HFF-Myc (cell line): ENCODE measurements at regions not wholly inside any gene's neighbourhood (a gene's known extent, or its start where the extent isn't known, plus 50 kb on each side); places are given as distances from the start of the nearest gene placed in this dataset.
"Not testable (repeated sequence)": the region's sequence is repeated elsewhere in the genome, so short reads cannot be mapped to it uniquely, and the experiment has no call there.

Experiments
- DNase-seq: peaks from one replicate; pipeline ENCODE4 v3.0.0-alpha.2; 2011; ENCODE audit warnings: low read depth; ENCODE audit errors: extremely low read depth
- H3K4me3 ChIP-seq: replicated peaks from 2 replicates; pipeline ENCODE4 v1.5.1; 2011; ENCODE audit warnings: low read depth, mild to moderate bottlenecking, control low read depth, low read length
- TF ChIP-seq, protein P1 (sequence below): IDR thresholded peaks from 2 replicates; pipeline ENCODE4 v1.5.1; 2012; ENCODE audit warnings: mild to moderate bottlenecking, low read depth, low read length, control low read depth; ENCODE audit errors: missing control alignments

DNA sequence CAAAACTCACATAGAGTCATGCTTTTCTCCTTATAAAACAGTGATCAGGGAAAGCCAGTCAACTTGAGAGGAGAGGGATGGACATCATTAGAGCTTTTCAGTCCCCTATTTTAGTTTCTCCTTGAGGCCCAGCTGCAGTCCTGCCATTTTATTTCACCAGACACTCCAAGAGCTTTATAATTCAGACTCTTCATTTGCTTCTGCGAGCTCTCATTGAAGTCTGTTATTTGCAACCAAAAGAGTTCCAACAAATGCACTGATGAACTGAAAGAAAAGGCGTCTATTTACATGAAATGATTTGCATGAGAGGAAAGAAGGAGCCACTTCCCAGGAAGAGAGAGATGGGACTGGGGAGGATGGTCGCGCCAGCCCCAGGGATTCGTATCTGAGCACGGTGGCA, 86.8 kb downstream of the NDUFA12 start:
- H3K4me3 ChIP-seq: no peak overlapping the region
- TF ChIP-seq, protein P1, sequence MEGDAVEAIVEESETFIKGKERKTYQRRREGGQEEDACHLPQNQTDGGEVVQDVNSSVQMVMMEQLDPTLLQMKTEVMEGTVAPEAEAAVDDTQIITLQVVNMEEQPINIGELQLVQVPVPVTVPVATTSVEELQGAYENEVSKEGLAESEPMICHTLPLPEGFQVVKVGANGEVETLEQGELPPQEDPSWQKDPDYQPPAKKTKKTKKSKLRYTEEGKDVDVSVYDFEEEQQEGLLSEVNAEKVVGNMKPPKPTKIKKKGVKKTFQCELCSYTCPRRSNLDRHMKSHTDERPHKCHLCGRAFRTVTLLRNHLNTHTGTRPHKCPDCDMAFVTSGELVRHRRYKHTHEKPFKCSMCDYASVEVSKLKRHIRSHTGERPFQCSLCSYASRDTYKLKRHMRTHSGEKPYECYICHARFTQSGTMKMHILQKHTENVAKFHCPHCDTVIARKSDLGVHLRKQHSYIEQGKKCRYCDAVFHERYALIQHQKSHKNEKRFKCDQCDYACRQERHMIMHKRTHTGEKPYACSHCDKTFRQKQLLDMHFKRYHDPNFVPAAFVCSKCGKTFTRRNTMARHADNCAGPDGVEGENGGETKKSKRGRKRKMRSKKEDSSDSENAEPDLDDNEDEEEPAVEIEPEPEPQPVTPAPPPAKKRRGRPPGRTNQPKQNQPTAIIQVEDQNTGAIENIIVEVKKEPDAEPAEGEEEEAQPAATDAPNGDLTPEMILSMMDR: no peak
- no peak for DNase-seq

GRCh38 chr12:94909663-94910062, 93.8 kb downstream of the NDUFA12 start:
- TF ChIP-seq, protein P1: no peak
- DNase-seq: no peak
- no peak overlapping the region for H3K4me3 ChIP-seq

DNA sequence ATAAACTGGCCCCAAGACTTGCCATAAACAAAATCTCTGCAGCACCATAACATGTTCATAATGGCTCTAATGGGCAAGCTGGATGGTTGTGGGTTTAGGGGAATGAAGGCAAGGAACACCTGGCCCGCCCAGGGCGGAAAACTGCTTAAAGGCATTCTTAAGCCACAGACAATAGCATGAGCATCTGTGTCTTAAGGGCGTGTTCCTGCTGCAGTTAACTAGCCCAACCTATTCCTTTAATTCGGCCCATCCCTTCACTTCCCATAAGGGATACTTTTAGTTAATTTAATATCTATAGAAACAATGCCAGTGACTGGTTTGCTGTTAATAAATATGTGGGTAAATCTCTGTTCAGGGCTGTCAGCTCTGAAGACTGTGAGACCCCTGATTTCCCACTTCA, 97.7 kb downstream of the NDUFA12 start:
- H3K4me3 ChIP-seq, DNase-seq: not testable (repeated sequence)

DNA sequence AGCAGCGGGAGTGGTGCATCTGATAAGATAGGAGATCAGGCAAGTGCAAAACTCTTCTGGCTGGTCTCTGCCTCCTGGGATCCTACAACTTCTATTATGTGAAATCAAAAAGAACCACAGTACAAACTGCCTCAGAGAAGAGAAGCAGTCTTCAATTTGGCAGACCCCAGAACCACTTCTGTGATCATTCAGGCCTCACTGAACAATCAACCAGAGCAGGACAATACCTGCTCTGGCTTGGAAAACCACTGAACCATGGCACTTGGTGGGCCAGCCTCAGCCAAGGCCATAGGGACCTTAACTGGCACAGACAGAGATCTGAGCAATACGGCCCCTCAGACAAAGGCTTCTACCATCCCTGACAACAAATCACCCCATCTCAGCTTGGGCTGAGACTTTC, 103.0 kb downstream of the NDUFA12 start:
- DNase-seq: no peak
- no peak overlapping the region for H3K4me3 ChIP-seq
- TF ChIP-seq, protein P1: no peak

DNA sequence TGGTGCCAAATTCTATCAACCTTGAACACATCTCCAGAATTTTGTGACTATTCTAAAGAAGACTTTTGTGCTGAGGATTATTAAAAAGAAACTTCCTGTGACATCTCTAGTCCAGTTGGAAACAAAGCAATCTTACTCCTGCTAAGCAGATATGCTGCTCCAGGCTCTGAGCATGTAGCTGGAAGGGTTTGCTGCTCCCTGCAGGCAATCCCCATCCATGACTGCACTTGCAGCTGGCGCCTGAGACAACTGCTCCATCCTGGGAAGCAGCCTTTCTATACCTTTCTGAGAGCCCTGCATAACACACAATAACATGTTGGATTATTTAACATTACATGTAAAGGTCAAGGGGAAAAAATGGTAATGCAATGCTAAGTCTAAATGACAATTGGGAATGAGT, 105.1 kb downstream of the NDUFA12 start:
- no peak for DNase-seq
- TF ChIP-seq, protein P1: peak; percentile 34
- no peak overlapping the region for H3K4me3 ChIP-seq

DNA sequence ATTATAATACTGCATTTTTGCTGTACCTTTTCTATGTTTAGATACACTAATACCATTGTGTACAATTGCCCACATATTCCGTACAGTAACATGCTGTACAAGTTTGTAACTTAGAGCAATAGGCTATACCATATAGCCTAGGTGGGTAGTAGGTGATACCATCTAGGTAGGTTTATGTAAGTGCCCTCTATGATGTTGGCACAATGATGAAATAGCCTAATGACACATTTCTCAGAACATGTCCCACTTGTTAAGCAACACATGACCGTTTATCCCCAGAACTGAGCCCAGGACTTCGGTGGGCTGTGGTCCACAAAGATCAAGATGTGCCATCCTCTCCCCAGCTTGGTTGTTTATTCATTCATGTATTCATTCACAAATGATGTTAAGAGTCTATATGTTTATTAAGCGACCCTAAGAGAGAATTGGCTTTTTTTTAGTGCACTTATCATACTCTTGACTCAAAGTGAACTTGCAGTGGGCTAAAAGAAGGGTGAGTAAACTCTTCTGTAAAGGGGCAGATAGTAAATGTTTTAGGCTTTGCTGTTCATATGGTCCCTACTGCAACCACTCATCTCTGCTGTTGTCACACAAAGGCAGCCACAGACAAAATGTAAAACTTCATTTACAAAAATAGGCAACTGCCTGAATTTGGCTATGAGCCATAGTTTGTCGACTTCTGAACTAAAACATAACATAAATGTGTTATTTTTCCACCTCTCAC, 110.8 kb downstream of the NDUFA12 start:
- TF ChIP-seq, protein P1: no peak
- H3K4me3 ChIP-seq: no peak overlapping the region
- DNase-seq: no peak

DNA sequence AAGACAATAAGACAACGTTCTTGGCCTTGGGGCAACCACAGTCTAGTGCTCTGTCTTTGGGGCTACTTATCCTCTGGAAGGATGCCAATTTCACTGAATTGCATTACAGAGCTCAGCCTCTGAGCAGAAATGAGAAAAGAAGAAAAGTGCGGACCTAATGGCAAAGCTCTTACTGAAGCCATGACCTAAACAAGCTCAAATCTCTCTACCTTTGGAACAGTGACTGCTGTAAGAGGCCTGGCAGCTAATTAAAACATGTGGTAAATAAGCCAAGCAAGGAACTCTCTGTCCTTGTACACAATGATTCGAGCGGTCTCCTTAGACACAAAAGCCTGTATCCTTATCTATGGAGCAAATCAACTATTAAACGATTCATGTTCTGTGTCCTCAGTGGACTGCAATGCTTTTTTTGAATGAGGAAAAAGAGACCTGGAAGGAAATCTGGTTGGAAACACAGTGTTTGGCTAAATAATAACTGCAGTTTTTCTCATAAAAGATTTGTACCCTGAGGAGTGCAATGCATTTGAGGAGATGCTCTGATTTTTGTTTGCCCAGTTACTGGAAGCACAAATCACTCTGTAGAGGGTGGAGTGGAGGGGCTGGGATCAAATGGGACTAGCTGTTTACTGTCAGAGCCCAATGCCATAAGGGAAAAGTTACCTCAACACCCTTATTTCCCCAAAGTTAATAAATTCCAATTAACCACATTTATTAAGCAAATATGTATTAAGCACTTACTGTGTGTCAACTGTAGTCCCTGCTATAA, 113.9 kb downstream of the NDUFA12 start:
- no peak overlapping the region for H3K4me3 ChIP-seq
- no peak for DNase-seq
- TF ChIP-seq, protein P1: no peak
